ENCODE measurements at regions not wholly inside any gene's neighbourhood (a gene's known extent, or its start where the extent isn't known, plus 50 kb on each side); places are given as distances from the start of the nearest gene placed in this dataset.

DNA sequence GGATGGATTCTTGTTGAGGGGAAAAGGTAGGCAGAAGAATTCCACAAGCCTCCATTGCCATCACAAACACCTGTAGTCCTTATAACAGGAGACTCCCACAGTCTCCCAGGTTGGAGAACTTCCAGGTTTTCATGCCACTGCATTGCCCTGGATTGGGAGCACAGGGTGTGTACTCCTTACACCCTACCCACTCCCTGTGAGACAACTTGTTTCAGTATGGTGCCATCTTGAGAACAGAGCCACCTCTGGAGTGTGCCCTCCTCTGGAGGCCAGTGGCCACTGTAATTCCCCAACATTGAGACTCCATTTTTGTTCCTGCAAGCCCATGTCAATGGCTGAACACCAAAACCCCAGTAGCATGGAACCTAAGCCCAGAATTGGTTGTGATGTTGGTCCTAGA is 123.5 kb upstream of the LAMA2 start:
- ATAC-seq (no peak), DNase-seq (no peak)
- H3K9me3 Mint-ChIP-seq, result no peaks in the 10 kb centered on the region
- peaks cover 15% of the 10 kb centered on the region for H3K27me3 Mint-ChIP-seq (ENCODE audit: low read depth)
- H3K4me1 Mint-ChIP-seq (ENCODE audit: low read depth), result no peaks in the 10 kb centered on the region
- no peak overlapping the region for H3K4me3 Mint-ChIP-seq
- H3K36me3 Mint-ChIP-seq (ENCODE audit: insufficient read depth), result no peaks in the 10 kb centered on the region

- H3K27me3 Mint-ChIP-seq (ENCODE audit: low read depth), result peaks cover 15% of the 10 kb centered on the region
- H3K9me3 Mint-ChIP-seq, result no peaks in the 10 kb centered on the region
- ATAC-seq (no peak), DNase-seq (no peak)
- H3K4me1 Mint-ChIP-seq (ENCODE audit: low read depth), result no peaks in the 10 kb centered on the region
- no peak overlapping the region for H3K4me3 Mint-ChIP-seq
- no peaks in the 10 kb centered on the region for H3K36me3 Mint-ChIP-seq (ENCODE audit: insufficient read depth)
Measured at GRCh38 chr6:128757961-128758360, 125.0 kb upstream of the LAMA2 start.

- H3K27me3 Mint-ChIP-seq (ENCODE audit: low read depth), result peaks cover 7% of the 10 kb centered on the region
- ATAC-seq (peak in 1 of 2 donors; percentile 37), DNase-seq (no peak)
- H3K9me3 Mint-ChIP-seq, result no peaks in the 10 kb centered on the region
- H3K36me3 Mint-ChIP-seq (ENCODE audit: insufficient read depth), result no peaks in the 10 kb centered on the region
- H3K4me1 Mint-ChIP-seq (ENCODE audit: low read depth), result no peaks in the 10 kb centered on the region
- no peak overlapping the region for H3K4me3 Mint-ChIP-seq
Measured at GRCh38 chr6:128754658-128755256, 128.2 kb upstream of the LAMA2 start.

GRCh38 chr6:128743974-128744765 is 138.8 kb upstream of the LAMA2 start:
- peaks cover 3% of the 10 kb centered on the region for H3K27me3 Mint-ChIP-seq (ENCODE audit: low read depth)
- H3K4me3 Mint-ChIP-seq, result no peak overlapping the region
- ATAC-seq (no peak), DNase-seq (no peak)
- H3K36me3 Mint-ChIP-seq (ENCODE audit: insufficient read depth), result no peaks in the 10 kb centered on the region
- H3K9me3 Mint-ChIP-seq, result no peaks in the 10 kb centered on the region
- H3K4me1 Mint-ChIP-seq (ENCODE audit: low read depth), result no peaks in the 10 kb centered on the region

DNA sequence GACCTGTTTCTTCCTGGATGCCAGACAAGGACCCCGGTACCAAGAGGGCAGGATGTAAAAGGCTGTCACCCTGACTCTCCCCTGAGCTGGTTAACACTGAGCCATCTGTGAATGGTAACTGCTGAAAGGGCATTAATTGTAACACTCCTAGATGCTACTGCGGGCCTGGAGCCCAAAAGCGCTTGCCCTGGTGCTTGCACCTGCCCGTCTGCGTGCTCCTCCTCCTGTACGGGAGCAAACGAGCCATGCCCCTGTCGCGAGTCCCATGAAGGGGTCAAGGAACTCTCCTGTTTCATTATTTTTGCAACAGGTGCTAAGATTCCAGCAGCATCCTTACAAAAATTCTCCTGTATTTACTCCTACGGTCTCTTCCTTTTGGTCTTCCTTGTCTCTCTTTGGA is 140.0 kb upstream of the LAMA2 start:
- Mint-ChIP-seq H3K4me1 (ENCODE audit: low read depth) (no peaks in the 10 kb centered on the region), H3K27me3 (ENCODE audit: low read depth) (peaks cover 3% of the 10 kb centered on the region), H3K36me3 (ENCODE audit: insufficient read depth) (no peaks in the 10 kb centered on the region), H3K4me3 (no peak overlapping the region), H3K9me3 (no peaks in the 10 kb centered on the region)
- DNase-seq (no peak), ATAC-seq (no peak)

DNA sequence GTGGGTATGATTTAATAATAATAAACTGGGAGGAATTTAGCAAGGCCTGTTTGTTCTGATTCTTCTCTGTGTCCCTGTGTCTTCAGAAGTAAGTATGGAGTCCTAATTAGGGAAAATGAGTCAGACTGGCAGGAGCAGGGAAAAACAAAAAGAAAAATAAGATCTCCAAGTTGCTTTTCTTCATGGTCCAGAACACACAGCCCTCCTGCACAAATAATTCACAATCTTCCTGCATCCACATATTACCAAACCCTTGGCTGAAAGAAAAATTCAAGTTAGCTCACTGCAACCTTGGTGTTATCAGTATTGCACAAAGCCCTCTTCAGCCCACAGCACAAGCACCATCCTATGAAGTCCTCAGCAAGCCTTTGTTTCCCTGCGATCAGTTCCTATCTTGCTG is 142.0 kb upstream of the LAMA2 start:
- H3K9me3 Mint-ChIP-seq, result no peaks in the 10 kb centered on the region

DNA sequence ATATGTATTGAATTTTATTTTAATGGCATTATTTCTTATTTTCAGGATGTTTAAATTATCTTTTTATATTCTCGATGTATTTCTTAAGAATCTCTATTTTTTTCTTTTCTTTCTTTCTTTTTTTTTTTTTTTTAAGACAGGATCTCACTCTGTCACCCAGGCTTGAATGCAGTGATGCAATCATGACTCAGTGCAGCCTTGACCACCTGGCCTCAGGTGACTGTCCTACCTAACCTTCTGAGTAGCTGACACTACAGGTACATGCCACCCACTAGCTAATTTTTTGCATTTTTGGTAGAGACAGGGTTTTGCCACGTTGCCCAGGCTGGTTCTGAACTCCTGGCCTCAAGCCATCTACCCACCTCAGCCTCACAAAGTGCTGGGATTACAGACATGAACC is 143.8 kb upstream of the LAMA2 start:
- DNase-seq (no peak), ATAC-seq (no peak)
- H3K9me3 Mint-ChIP-seq, result no peaks in the 10 kb centered on the region
- peaks cover 2% of the 10 kb centered on the region for H3K27me3 Mint-ChIP-seq (ENCODE audit: low read depth)
- H3K4me3 Mint-ChIP-seq, result no peak overlapping the region
- H3K4me1 Mint-ChIP-seq (ENCODE audit: low read depth), result no peaks in the 10 kb centered on the region
- no peaks in the 10 kb centered on the region for H3K36me3 Mint-ChIP-seq (ENCODE audit: insufficient read depth)

More for the DNA sequence above, 142.0 kb upstream of the LAMA2 start:
- no peak for ATAC-seq
- no peak for DNase-seq
- H3K4me1 Mint-ChIP-seq (ENCODE audit: low read depth), result no peaks in the 10 kb centered on the region
- no peak overlapping the region for H3K4me3 Mint-ChIP-seq
- no peaks in the 10 kb centered on the region for H3K27me3 Mint-ChIP-seq (ENCODE audit: low read depth)
- H3K36me3 Mint-ChIP-seq (ENCODE audit: insufficient read depth), result no peaks in the 10 kb centered on the region

- Mint-ChIP-seq H3K36me3 (ENCODE audit: insufficient read depth) (no peaks in the 10 kb centered on the region), H3K4me3 (no peak overlapping the region), H3K4me1 (ENCODE audit: low read depth) (no peaks in the 10 kb centered on the region), H3K27me3 (ENCODE audit: low read depth) (peaks cover 3% of the 10 kb centered on the region), H3K9me3 (no peaks in the 10 kb centered on the region)
- DNase-seq, result no peak
- ATAC-seq, result peak in 1 of 2 donors; percentile 50
Measured at GRCh38 chr6:128738112-128738511, 144.8 kb upstream of the LAMA2 start.

- Mint-ChIP-seq H3K27me3 (ENCODE audit: low read depth) (peaks cover 5% of the 10 kb centered on the region), H3K4me3 (no peak overlapping the region), H3K4me1 (ENCODE audit: low read depth) (no peaks in the 10 kb centered on the region), H3K9me3 (no peaks in the 10 kb centered on the region), H3K36me3 (ENCODE audit: insufficient read depth) (no peaks in the 10 kb centered on the region)
- no peak for ATAC-seq
- no peak for DNase-seq
Measured at GRCh38 chr6:128736780-128737179, 146.2 kb upstream of the LAMA2 start.

DNA sequence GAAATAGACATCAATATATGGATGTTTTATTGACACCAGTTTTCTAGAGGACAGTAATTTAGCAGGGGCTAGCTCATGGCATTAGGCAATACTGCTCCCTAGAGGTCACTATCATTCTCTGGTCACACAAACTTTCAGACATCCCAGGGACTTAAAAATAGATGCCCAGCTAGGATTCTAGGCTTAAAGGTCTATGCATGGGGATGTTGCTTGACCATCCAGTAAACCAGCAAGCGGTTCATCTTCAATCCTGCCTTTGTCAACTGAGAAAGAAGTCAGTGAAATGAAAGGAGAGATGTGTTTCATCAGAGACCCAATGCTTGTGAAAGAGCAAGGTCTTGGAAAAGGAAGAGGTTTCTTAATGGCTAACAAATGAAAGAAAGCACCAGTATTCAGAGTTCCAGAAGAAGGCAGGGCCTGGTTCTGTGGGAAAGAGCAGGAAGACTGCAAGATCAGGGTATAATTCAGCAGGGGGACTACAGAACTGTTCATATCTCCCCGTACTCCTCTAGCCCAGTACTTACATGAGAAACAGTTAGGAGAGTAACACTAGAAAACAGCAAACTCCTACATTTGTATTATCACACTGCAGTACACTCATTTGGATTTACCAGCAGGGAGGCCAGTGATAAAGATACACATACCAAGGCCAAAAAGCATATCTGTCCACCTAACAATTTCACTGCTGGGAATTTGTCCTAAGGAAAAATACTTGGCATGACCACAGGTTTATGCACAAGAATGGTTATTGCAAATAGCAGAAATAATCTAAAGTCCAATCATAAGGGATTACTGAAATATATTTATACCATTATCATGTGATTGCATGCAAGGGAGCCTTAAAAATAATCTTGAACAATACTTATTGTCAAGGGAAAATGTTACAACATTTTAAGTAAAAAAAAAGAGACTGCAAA is 151.4 kb upstream of the LAMA2 start:
- DNase-seq (no peak), ATAC-seq (peak in 1 of 2 donors; percentile 34)
- Mint-ChIP-seq H3K4me1 (ENCODE audit: low read depth) (no peaks in the 10 kb centered on the region), H3K9me3 (no peaks in the 10 kb centered on the region), H3K36me3 (ENCODE audit: insufficient read depth) (no peaks in the 10 kb centered on the region), H3K4me3 (no peak overlapping the region), H3K27me3 (ENCODE audit: low read depth) (peaks cover 5% of the 10 kb centered on the region)

DNA sequence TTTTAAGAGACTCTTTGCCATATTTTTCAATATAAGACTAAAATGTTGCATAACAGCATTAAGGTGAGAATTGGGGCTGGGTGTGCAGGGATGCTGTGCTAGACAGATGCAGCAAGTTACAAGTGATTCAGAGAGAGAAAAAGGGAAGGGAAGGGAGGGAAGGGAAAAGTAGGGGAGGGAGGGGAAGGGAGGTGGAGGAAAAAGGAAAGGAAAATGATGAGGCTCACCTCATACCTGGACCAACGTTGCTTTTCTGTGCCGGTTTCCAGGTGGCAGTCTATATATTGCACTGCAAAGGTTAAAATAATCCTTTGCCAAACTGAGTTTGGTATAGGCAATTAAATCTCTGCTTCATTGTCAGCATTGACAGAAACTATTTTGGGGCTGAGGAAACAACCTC is 155.4 kb upstream of the LAMA2 start:
- ATAC-seq (no peak), DNase-seq (no peak)
- no peaks in the 10 kb centered on the region for H3K4me1 Mint-ChIP-seq (ENCODE audit: low read depth)
- H3K36me3 Mint-ChIP-seq (ENCODE audit: insufficient read depth), result no peaks in the 10 kb centered on the region
- H3K9me3 Mint-ChIP-seq, result no peaks in the 10 kb centered on the region
- H3K4me3 Mint-ChIP-seq, result no peak overlapping the region
- peaks cover 6% of the 10 kb centered on the region for H3K27me3 Mint-ChIP-seq (ENCODE audit: low read depth)

DNA sequence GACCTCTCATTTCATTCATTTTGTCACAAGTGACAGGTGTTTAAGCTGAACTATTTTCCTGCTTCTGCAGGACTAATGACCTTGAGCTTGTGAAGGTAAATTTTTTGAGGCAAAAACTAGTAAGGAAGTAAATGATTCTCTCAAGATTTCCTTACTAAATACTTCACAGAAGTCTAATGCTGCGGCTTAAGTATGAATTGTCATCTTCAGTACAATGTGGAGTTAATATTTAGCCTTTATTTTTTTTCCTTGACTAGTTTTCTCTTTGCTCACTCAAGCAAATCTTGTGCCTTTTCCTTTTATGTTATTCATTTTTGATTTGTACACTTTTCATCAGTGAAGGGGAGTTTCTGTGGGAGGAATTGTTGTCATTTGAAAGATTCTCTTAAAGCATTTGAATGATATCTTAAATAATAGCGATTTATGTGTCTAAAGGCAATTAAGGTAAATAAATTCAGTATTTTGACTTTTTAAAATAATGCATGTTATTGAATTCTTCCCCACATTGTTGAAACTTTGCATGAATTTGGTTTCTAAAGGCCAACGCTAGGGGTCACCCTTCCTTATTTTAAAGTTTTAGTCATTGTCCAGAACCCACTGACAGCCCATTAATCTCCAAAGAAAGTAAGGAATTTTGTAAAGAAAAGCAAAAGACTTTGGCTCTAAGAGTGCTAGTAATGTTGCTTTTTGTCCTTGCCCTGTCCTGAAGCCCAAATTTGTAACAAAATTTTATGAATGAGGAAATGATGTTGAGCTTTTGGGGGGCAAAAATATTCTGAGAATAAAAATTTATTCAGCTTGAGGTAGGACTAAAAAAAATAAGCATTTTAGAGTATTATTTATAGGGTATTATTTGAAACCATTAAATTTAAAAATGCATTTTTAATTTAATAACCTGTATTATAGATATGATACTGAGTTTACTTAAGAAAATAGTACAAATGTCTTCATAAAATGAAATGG is 157.4 kb upstream of the LAMA2 start:
- ATAC-seq, result no peak
- Mint-ChIP-seq H3K9me3 (no peaks in the 10 kb centered on the region), H3K4me3 (no peak overlapping the region), H3K4me1 (ENCODE audit: low read depth) (no peaks in the 10 kb centered on the region), H3K27me3 (ENCODE audit: low read depth) (peaks cover 6% of the 10 kb centered on the region), H3K36me3 (ENCODE audit: insufficient read depth) (no peaks in the 10 kb centered on the region)
- no peak for DNase-seq

GRCh38 chr6:128724738-128725137 is 158.2 kb upstream of the LAMA2 start:
- H3K36me3 Mint-ChIP-seq (ENCODE audit: insufficient read depth), result no peaks in the 10 kb centered on the region
- peaks cover 6% of the 10 kb centered on the region for H3K27me3 Mint-ChIP-seq (ENCODE audit: low read depth)
- H3K9me3 Mint-ChIP-seq, result no peaks in the 10 kb centered on the region
- no peaks in the 10 kb centered on the region for H3K4me1 Mint-ChIP-seq (ENCODE audit: low read depth)
- no peak for DNase-seq
- no peak overlapping the region for H3K4me3 Mint-ChIP-seq
- ATAC-seq, result no peak

- Mint-ChIP-seq H3K4me1 (ENCODE audit: low read depth) (no peaks in the 10 kb centered on the region), H3K4me3 (no peak overlapping the region), H3K36me3 (ENCODE audit: insufficient read depth) (no peaks in the 10 kb centered on the region), H3K9me3 (no peaks in the 10 kb centered on the region), H3K27me3 (ENCODE audit: low read depth) (peaks cover 6% of the 10 kb centered on the region)
- DNase-seq, result no peak
- no peak for ATAC-seq
Measured at GRCh38 chr6:128723667-128724066, 159.3 kb upstream of the LAMA2 start.

Measured in activated T-cell treated with anti-CD3 and anti-CD28 coated beads, Interleukin-2, amount 50 U/mL, for 4 hours (primary cell).